IPS-11a (cell line): ENCODE measurements at regions not wholly inside any gene's neighbourhood (a gene's known extent, or its start where the extent isn't known, plus 50 kb on each side); places are given as distances from the start of the nearest gene placed in this dataset.

ENCODE experiments used
- H3K4me3 ChIP-seq: one replicate; pipeline ENCODE4 v1.5.1; 2013; ENCODE audit warnings: low read depth, low read length, control low read depth

GRCh38 chr5:61735531-61735930 is 403.5 kb downstream of the ZSWIM6 start:
- H3K4me3 ChIP-seq: no peak overlapping the region

- H3K4me3 ChIP-seq: no peak overlapping the region
Observed at GRCh38 chr5:61735995-61736394, 403.9 kb downstream of the ZSWIM6 start.

GRCh38 chr5:61737301-61737963 is 405.4 kb downstream of the ZSWIM6 start:
- H3K4me3 ChIP-seq: no peak overlapping the region

- H3K4me3 ChIP-seq: no peak overlapping the region
Observed at GRCh38 chr5:61737964-61738340, 405.9 kb downstream of the ZSWIM6 start.

- no peak overlapping the region for H3K4me3 ChIP-seq
Observed at GRCh38 chr5:61738446-61738845, 406.4 kb downstream of the ZSWIM6 start.

- no peak overlapping the region for H3K4me3 ChIP-seq
Observed at GRCh38 chr5:61744690-61745619, 412.9 kb downstream of the ZSWIM6 start.

GRCh38 chr5:61746831-61747575 is 414.9 kb downstream of the ZSWIM6 start:
- H3K4me3 ChIP-seq: no peak overlapping the region

GRCh38 chr5:61748121-61748520 is 416.1 kb downstream of the ZSWIM6 start:
- no peak overlapping the region for H3K4me3 ChIP-seq

- no peak overlapping the region for H3K4me3 ChIP-seq
Observed at GRCh38 chr5:61748651-61749050, 416.6 kb downstream of the ZSWIM6 start.

GRCh38 chr5:61752588-61752987 is 420.5 kb downstream of the ZSWIM6 start:
- no peak overlapping the region for H3K4me3 ChIP-seq

- H3K4me3 ChIP-seq: no peak overlapping the region
Observed at GRCh38 chr5:61754792-61755191, 422.7 kb downstream of the ZSWIM6 start.

GRCh38 chr5:61755726-61756222 is 423.7 kb downstream of the ZSWIM6 start:
- H3K4me3 ChIP-seq: no peak overlapping the region

- no peak overlapping the region for H3K4me3 ChIP-seq
Observed at GRCh38 chr5:61758711-61759110, 426.7 kb downstream of the ZSWIM6 start.

GRCh38 chr5:61765471-61765870 is 433.4 kb downstream of the ZSWIM6 start:
- no peak overlapping the region for H3K4me3 ChIP-seq

GRCh38 chr5:61766141-61766540 is 434.1 kb downstream of the ZSWIM6 start:
- no peak overlapping the region for H3K4me3 ChIP-seq

- H3K4me3 ChIP-seq: no peak overlapping the region
Observed at GRCh38 chr5:61767231-61768080, 435.4 kb downstream of the ZSWIM6 start.

GRCh38 chr5:61768692-61769281 is 436.7 kb downstream of the ZSWIM6 start:
- H3K4me3 ChIP-seq: no peak overlapping the region

GRCh38 chr5:61771062-61771461 is 439.0 kb downstream of the ZSWIM6 start:
- no peak overlapping the region for H3K4me3 ChIP-seq

- H3K4me3 ChIP-seq: no peak overlapping the region
Observed at GRCh38 chr5:61771808-61772207, 439.8 kb downstream of the ZSWIM6 start.

GRCh38 chr5:61775901-61776300 is 443.8 kb downstream of the ZSWIM6 start:
- H3K4me3 ChIP-seq: no peak overlapping the region
